ENCODE measurements at regions not wholly inside any gene's neighbourhood (a gene's known extent, or its start where the extent isn't known, plus 50 kb on each side); places are given as distances from the start of the nearest gene placed in this dataset.

- H3K27ac ChIP-seq, result no peak overlapping the region
- H3K9me3 ChIP-seq, result no peaks in the 10 kb centered on the region
- TF ChIP-seq CTCF (IDR thresholded peaks at IDR 0.05), result no peak
- no peaks in the 10 kb centered on the region for H3K4me1 ChIP-seq
- H3K4me3 ChIP-seq, result no peak overlapping the region
- no peak for DNase-seq
- no peaks in the 10 kb centered on the region for H3K36me3 ChIP-seq
- intact Hi-C loops (cut with DNase I; ENCODE audit: low total_unique reads), result no loop called here
- no peaks in the 10 kb centered on the region for H3K27me3 ChIP-seq
These were observed 254.2 kb downstream of the DHX15 start for GRCh38 chr4:24330172-24330571.

- Histone ChIP-seq H3K27ac (no peak overlapping the region), H3K4me3 (no peak overlapping the region), H3K36me3 (no peaks in the 10 kb centered on the region), H3K27me3 (no peaks in the 10 kb centered on the region), H3K9me3 (no peaks in the 10 kb centered on the region), H3K4me1 (no peaks in the 10 kb centered on the region)
- no peak for TF ChIP-seq CTCF (IDR thresholded peaks at IDR 0.05)
- no peak for DNase-seq
- intact Hi-C loops (cut with DNase I; ENCODE audit: low total_unique reads), result no loop called here
These were observed 255.6 kb downstream of the DHX15 start for GRCh38 chr4:24328711-24329110.

- intact Hi-C loops (cut with DNase I; ENCODE audit: low total_unique reads), result no loop called here
- H3K27me3 ChIP-seq, result no peaks in the 10 kb centered on the region
- no peak overlapping the region for H3K27ac ChIP-seq
- H3K36me3 ChIP-seq, result no peaks in the 10 kb centered on the region
- no peak for DNase-seq
- no peak for TF ChIP-seq CTCF (IDR thresholded peaks at IDR 0.05)
- H3K4me3 ChIP-seq, result no peak overlapping the region
- H3K4me1 ChIP-seq, result no peaks in the 10 kb centered on the region
- no peaks in the 10 kb centered on the region for H3K9me3 ChIP-seq
These were observed 256.0 kb downstream of the DHX15 start for GRCh38 chr4:24328310-24328709.

- no peak for DNase-seq
- Histone ChIP-seq H3K27ac (no peak overlapping the region), H3K27me3 (no peaks in the 10 kb centered on the region), H3K9me3 (no peaks in the 10 kb centered on the region), H3K4me1 (no peaks in the 10 kb centered on the region), H3K36me3 (no peaks in the 10 kb centered on the region), H3K4me3 (no peak overlapping the region)
- intact Hi-C loops (cut with DNase I; ENCODE audit: low total_unique reads), result no loop called here
- TF ChIP-seq CTCF (IDR thresholded peaks at IDR 0.05), result no peak
These were observed 261.4 kb downstream of the DHX15 start for GRCh38 chr4:24322995-24323394.

GRCh38 chr4:24322511-24322910 lies 261.8 kb downstream of the DHX15 start:
- H3K27ac ChIP-seq, result no peak overlapping the region
- H3K4me3 ChIP-seq, result no peak overlapping the region
- H3K4me1 ChIP-seq, result no peaks in the 10 kb centered on the region
- H3K9me3 ChIP-seq, result no peaks in the 10 kb centered on the region
- intact Hi-C loops (cut with DNase I; ENCODE audit: low total_unique reads), result no loop called here
- TF ChIP-seq CTCF (IDR thresholded peaks at IDR 0.05), result no peak
- DNase-seq, result no peak
- no peaks in the 10 kb centered on the region for H3K27me3 ChIP-seq
- no peaks in the 10 kb centered on the region for H3K36me3 ChIP-seq

- Histone ChIP-seq H3K4me3 (no peak overlapping the region), H3K27me3 (no peaks in the 10 kb centered on the region), H3K4me1 (no peaks in the 10 kb centered on the region), H3K36me3 (no peaks in the 10 kb centered on the region), H3K27ac (no peak overlapping the region), H3K9me3 (no peaks in the 10 kb centered on the region)
- TF ChIP-seq CTCF (IDR thresholded peaks at IDR 0.05), result no peak
- intact Hi-C loops (cut with DNase I; ENCODE audit: low total_unique reads), result no loop called here
- no peak for DNase-seq
These were observed 262.7 kb downstream of the DHX15 start for GRCh38 chr4:24321616-24322015.

Measured in tibial artery (tissue), 4 donors.